HUES48 (cell line): ENCODE measurements at regions not wholly inside any gene's neighbourhood (a gene's known extent, or its start where the extent isn't known, plus 50 kb on each side); places are given as distances from the start of the nearest gene placed in this dataset.

ENCODE experiments used
- H3K27ac ChIP-seq: one replicate; pipeline ENCODE4 v1.7.0; 2013; ENCODE audit warnings: low read depth, low read length, inconsistent platforms
- H3K27me3 ChIP-seq: 2 replicates; pipeline ENCODE4 v1.6.1; 2013; ENCODE audit warnings: mild to moderate bottlenecking, low read length; ENCODE audit not compliant: control insufficient read depth, insufficient read depth
- H3K36me3 ChIP-seq: 2 replicates; pipeline ENCODE4 v1.6.1; 2013; ENCODE audit warnings: low read length; ENCODE audit not compliant: control insufficient read depth, insufficient read depth
- H3K4me1 ChIP-seq: 2 replicates; pipeline ENCODE4 v1.6.1; 2013; ENCODE audit warnings: mild to moderate bottlenecking, low read length; ENCODE audit not compliant: control insufficient read depth, insufficient read depth
- H3K4me3 ChIP-seq: 2 replicates; pipeline ENCODE4 v1.5.1; 2013; ENCODE audit warnings: mild to moderate bottlenecking, low read depth, low read length
- H3K9ac ChIP-seq: 2 replicates; pipeline ENCODE4 v1.6.1; 2013; ENCODE audit warnings: mild to moderate bottlenecking, low read depth, low read length, moderate library complexity
- H3K9me3 ChIP-seq: 2 replicates; pipeline ENCODE4 v1.6.1; 2013; ENCODE audit warnings: low read length; ENCODE audit not compliant: control insufficient read depth, insufficient read depth

GRCh38 chr12:111084605-111085004 lies 164.2 kb upstream of the MYL2 start:
- Histone ChIP-seq H3K4me3 (no peak overlapping the region), H3K27me3 (no peaks in the 10 kb centered on the region), H3K4me1 (0 out of 2 replicates have a peak, but pooled peaks cover 4% of the 10 kb centered on the region), H3K36me3 (no peaks in the 10 kb centered on the region), H3K27ac (no peak overlapping the region), H3K9ac (no peak overlapping the region), H3K9me3 (no peaks in the 10 kb centered on the region)

DNA sequence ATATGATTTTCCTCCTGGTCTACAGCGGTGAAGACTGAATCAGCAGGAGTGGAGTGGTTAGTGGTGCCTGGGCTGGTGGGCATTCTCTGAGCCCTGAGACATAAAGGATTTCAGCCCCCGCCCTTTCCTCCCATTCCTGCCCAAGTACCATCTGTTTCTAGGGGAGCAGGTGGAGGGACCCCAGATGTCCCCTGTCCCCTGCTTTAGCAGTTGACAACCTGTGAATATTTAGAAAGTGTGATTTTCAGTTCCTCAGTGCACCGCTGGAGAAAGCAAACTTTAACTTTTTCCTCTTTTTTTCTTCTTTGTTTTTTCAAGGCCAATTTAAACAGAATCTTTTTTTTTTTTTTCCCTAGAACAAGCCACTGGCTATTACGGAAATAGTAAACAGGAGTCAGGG lies 163.8 kb upstream of the MYL2 start:
- Histone ChIP-seq H3K9ac (no peak overlapping the region), H3K4me1 (0 out of 2 replicates have a peak, but pooled peaks cover 4% of the 10 kb centered on the region), H3K9me3 (no peaks in the 10 kb centered on the region), H3K27ac (no peak overlapping the region), H3K4me3 (no peak overlapping the region), H3K27me3 (no peaks in the 10 kb centered on the region), H3K36me3 (no peaks in the 10 kb centered on the region)

DNA sequence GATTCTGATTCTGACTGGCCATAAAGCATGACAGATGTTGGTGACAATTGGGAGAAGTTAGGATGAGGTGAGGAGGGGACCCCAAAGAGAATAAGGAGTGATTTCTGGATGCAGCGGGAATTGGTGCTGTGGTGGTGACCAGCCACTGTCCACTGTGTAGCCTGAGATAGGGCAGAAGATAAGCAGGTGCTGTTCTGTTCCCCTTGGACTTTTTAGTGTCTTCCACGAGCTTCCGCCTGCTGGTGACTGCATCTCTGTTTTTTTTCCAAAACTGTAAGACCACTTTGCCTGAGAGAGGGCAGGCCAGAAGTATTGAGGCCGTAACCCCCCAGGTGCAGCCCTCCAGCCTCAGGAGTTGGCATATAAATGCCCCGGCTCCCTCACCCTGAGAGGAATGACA lies 161.2 kb upstream of the MYL2 start:
- no peaks in the 10 kb centered on the region for H3K9me3 ChIP-seq
- H3K4me1 ChIP-seq: peaks cover 8% of the 10 kb centered on the region; the same call in 1 of the 2 replicates
- H3K27me3 ChIP-seq: no peaks in the 10 kb centered on the region
- no peaks in the 10 kb centered on the region for H3K36me3 ChIP-seq
- no peak overlapping the region for H3K9ac ChIP-seq
- no peak overlapping the region for H3K27ac ChIP-seq
- no peak overlapping the region for H3K4me3 ChIP-seq

DNA sequence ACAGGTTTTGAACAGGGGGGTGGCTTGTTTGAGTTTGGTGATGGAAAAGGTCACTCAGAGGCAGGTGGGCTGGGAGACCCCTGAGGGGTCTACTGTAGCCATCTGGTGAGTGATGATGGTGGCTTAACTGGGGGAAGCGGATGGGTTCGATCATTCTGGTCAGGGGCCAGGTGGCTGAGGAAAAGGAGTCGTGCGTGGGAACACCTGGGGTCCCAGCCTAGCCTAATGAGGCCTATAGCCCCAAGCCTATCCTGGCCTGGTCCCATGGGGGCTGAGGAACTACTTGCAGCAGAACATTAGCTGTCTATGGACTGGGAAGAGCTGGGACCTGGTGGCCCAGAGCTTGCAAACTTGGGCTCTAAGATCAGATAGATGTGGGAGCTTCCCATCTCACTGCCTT lies 158.4 kb upstream of the MYL2 start:
- no peaks in the 10 kb centered on the region for H3K36me3 ChIP-seq
- no peaks in the 10 kb centered on the region for H3K9me3 ChIP-seq
- H3K4me3 ChIP-seq: no peak overlapping the region
- no peaks in the 10 kb centered on the region for H3K27me3 ChIP-seq
- no peak overlapping the region for H3K9ac ChIP-seq
- H3K4me1 ChIP-seq: peaks cover 10% of the 10 kb centered on the region
- no peak overlapping the region for H3K27ac ChIP-seq

DNA sequence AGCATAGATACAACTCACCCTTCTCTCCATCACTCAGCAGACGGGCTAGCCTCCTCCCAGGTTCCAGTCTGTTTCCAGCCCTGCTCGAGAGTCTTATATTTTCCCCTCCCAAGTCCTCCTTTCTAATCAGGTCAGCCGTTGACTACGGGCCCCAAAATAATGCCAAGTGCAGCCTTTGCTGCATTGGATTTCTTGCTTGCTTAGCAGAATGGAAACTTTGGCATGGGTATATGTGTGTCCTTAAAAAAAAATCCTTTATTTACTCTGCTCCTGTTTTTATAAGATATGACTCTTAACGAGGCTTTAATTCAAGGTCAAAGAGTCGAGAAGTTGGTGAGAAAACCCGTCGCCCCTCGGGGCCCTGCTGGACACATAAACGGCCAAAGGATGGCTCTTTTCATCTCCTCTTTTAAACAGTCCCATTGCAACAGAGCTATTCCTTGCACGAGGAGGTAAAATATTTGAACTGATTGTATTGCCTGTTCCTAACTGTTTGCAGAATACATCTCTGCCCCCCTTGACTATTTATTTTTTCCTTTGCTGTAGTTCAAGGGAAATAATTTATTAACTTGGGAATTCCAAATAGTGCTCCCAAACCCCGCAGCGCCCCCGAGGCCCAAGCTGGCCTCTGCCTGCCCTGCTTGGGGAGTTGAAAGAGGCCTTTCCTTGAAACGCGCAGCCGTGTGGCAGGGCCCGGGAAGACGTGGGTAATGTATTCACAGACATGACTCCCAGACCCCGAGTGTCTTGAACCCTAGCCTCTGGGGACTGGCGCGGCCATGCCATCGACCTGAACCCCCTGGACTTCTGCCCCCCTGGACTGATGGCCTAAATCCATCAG lies 156.5 kb upstream of the MYL2 start:
- Histone ChIP-seq H3K4me1 (peaks cover 20% of the 10 kb centered on the region), H3K9me3 (no peaks in the 10 kb centered on the region), H3K27me3 (no peaks in the 10 kb centered on the region), H3K9ac (no peak overlapping the region), H3K27ac (no peak overlapping the region), H3K36me3 (no peaks in the 10 kb centered on the region), H3K4me3 (no peak overlapping the region)

DNA sequence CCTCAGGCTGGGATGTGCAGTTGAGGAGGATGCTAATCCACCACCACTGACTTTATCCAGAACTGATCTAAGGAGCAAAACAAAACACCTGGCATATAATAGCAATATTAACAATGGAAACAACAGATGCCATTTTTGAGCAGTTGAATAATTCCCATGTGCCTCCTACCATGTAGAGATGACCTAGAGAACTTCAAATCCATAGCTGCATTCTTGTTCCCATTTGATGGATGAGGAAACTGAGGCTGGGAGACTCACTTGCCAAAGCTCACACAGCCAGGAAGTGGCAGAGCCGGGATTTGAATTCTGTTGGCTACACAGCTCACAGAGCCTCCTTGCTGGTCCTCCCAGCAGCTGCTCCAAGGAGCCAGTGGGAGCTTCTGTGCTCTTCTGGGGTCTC lies 155.8 kb upstream of the MYL2 start:
- Histone ChIP-seq H3K27me3 (no peaks in the 10 kb centered on the region), H3K27ac (no peak overlapping the region)

DNA sequence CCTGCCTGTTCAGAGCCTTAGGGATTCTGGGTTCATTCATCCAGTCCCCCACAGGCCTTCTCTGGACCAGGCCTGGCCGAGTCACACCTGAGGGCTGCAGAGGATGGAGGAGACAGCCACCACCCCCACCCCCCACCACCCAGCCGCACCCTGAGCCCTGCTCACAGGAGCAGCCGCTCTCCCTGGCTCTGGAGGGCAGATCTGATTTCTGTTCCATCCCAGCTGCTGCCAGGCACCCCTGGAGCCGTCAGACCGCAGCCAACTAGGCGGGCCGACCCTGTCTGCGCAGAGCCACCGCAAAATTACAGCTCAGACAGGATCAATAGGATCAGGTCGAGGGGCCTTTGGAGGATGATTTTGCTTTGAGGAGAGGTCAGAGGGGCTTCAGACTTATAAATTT lies 154.6 kb upstream of the MYL2 start:
- Histone ChIP-seq H3K4me1 (peaks cover 21% of the 10 kb centered on the region), H3K27ac (no peak overlapping the region), H3K36me3 (no peaks in the 10 kb centered on the region), H3K27me3 (no peaks in the 10 kb centered on the region), H3K4me3 (no peak overlapping the region), H3K9me3 (no peaks in the 10 kb centered on the region), H3K9ac (no peak overlapping the region)

More for the DNA sequence above, 155.8 kb upstream of the MYL2 start:
- Histone ChIP-seq H3K9ac (no peak overlapping the region), H3K36me3 (no peaks in the 10 kb centered on the region), H3K4me1 (peaks cover 21% of the 10 kb centered on the region), H3K4me3 (no peak overlapping the region), H3K9me3 (no peaks in the 10 kb centered on the region)

DNA sequence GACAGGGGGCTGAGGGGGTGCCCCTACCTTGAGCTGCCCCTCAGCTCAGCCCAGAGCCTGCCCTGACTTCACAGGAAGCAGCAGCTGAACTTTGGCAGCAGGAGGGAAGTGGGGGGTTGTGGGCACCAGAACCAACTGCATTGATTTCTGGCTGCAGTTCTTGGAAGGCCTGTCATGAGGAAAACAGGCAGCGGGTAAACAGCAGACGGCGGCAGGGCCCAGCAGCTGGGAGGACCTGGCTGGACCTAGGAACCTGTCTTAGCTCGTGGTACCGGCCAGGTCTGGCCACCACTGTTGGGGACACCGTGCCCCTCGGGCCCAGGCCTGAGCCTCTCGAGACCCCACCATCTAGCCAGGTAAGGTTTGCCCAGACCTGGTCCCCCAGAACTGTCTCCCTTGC lies 154.2 kb upstream of the MYL2 start:
- Histone ChIP-seq H3K4me1 (peaks cover 21% of the 10 kb centered on the region), H3K36me3 (no peaks in the 10 kb centered on the region), H3K4me3 (no peak overlapping the region), H3K27ac (no peak overlapping the region), H3K9me3 (no peaks in the 10 kb centered on the region), H3K27me3 (no peaks in the 10 kb centered on the region), H3K9ac (no peak overlapping the region)

DNA sequence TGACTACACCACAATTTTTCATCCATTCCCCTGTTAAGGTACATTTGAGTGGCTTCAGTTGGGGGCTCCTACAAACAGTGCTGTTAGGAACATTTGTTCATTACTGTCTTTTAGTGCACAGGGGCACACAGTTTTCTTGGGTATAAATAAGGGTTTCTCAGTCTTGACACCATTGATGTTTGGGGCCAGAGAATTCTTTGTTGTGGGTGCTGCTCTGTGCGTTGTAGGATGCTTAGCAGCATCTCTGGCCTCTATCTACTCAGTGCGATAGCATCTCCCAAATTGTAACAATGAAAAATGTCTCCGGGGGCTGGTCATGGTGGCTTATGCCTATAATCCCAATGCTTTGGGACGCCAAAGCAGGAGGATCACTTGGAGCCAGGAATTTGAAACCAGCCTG lies 153.0 kb upstream of the MYL2 start:
- Histone ChIP-seq H3K9ac (no peak overlapping the region), H3K4me3 (no peak overlapping the region), H3K27me3 (no peaks in the 10 kb centered on the region), H3K36me3 (no peaks in the 10 kb centered on the region), H3K27ac (no peak overlapping the region), H3K4me1 (peaks cover 21% of the 10 kb centered on the region), H3K9me3 (no peaks in the 10 kb centered on the region)

DNA sequence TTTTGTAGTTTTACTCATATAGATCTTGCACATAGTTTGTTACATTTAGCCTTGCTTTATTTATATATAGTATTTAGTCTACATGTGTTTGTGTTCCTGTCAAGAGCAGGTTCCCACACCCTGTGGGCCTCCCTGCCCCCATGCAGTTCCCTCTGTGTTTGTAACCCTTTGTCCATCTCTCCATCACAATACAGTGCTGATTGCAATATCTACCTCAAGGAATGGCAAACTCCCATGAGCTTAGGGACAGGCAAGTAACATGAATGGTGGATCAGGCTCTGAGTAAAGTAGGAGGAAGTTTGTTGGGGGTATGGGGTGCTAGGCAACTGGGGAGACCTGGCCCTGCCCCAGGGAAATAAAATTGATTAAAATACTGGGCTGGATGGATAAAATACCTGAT lies 151.9 kb upstream of the MYL2 start:
- peak overlapping the region; percentile 76 for H3K27ac ChIP-seq
- H3K4me1 ChIP-seq: peaks cover 17% of the 10 kb centered on the region
- H3K36me3 ChIP-seq: no peaks in the 10 kb centered on the region

GRCh38 chr12:111069886-111070285 lies 149.5 kb upstream of the MYL2 start:
- Histone ChIP-seq H3K27ac (no peak overlapping the region), H3K9me3 (no peaks in the 10 kb centered on the region), H3K9ac (no peak overlapping the region)

More for the DNA sequence above, 151.9 kb upstream of the MYL2 start:
- no peaks in the 10 kb centered on the region for H3K27me3 ChIP-seq
- H3K9me3 ChIP-seq: no peaks in the 10 kb centered on the region
- no peak overlapping the region for H3K4me3 ChIP-seq
- H3K9ac ChIP-seq: no peak overlapping the region

More at GRCh38 chr12:111069886-111070285, 149.5 kb upstream of the MYL2 start:
- Histone ChIP-seq H3K36me3 (no peaks in the 10 kb centered on the region), H3K4me3 (no peak overlapping the region), H3K27me3 (no peaks in the 10 kb centered on the region), H3K4me1 (peaks cover 17% of the 10 kb centered on the region)
